Endodermal cell (in vitro differentiated cells): ENCODE measurements at regions not wholly inside any gene's neighbourhood (a gene's known extent, or its start where the extent isn't known, plus 50 kb on each side); places are given as distances from the start of the nearest gene placed in this dataset.

ENCODE experiments used
- DNase-seq: peaks from one replicate; pipeline ENCODE4 v3.0.0-alpha.2; 2017
- H3K27ac ChIP-seq: 2 replicates; pipeline ENCODE4 v1.5.1; 2013; ENCODE audit warnings: mild to moderate bottlenecking, low read depth, low read length, moderate library complexity
- H3K27me3 ChIP-seq: 2 replicates; pipeline ENCODE4 v1.6.1; 2013; ENCODE audit warnings: mild to moderate bottlenecking, low read length, moderate library complexity; ENCODE audit not compliant: insufficient read depth, control insufficient read depth, poor library complexity, severe bottlenecking
- H3K36me3 ChIP-seq: 2 replicates; pipeline ENCODE4 v1.7.0; 2013; ENCODE audit warnings: mild to moderate bottlenecking, low read length, moderate library complexity; ENCODE audit not compliant: control insufficient read depth, insufficient read depth
- H3K4me1 ChIP-seq: one replicate; pipeline ENCODE4 v1.7.0; 2013; ENCODE audit warnings: low read length; ENCODE audit not compliant: control insufficient read depth, insufficient read depth
- H3K4me3 ChIP-seq: 2 replicates; pipeline ENCODE4 v1.5.1; 2013; ENCODE audit warnings: mild to moderate bottlenecking, low read length, moderate library complexity
- H3K9ac ChIP-seq: 2 replicates; pipeline ENCODE4 v1.6.1; 2013; ENCODE audit warnings: mild to moderate bottlenecking, low read length, moderate library complexity; ENCODE audit not compliant: poor library complexity, severe bottlenecking; ENCODE audit errors: extremely low read depth
- H3K9me3 ChIP-seq: 2 replicates; pipeline ENCODE4 v1.6.1; 2013; ENCODE audit warnings: mild to moderate bottlenecking, low read length, moderate library complexity; ENCODE audit not compliant: control insufficient read depth
- H3K27ac Mint-ChIP-seq: 2 replicates; pipeline ENCODE4 v1.8.0; 2020; ENCODE audit warnings: mixed read lengths
- H3K27me3 Mint-ChIP-seq: 2 replicates; pipeline ENCODE4 v1.8.0; 2021; ENCODE audit warnings: mild to moderate bottlenecking, mixed read lengths; ENCODE audit not compliant: insufficient read depth
- H3K36me3 Mint-ChIP-seq: 2 replicates; pipeline ENCODE4 v1.8.0; 2020; ENCODE audit warnings: low read depth, mixed read lengths
- H3K4me1 Mint-ChIP-seq: 2 replicates; pipeline ENCODE4 v1.8.0; 2020; ENCODE audit warnings: mixed read lengths
- H3K4me3 Mint-ChIP-seq: 2 replicates; pipeline ENCODE4 v1.8.0; 2020; ENCODE audit warnings: mild to moderate bottlenecking, moderate library complexity, mixed read lengths
- H3K9me3 Mint-ChIP-seq: 2 replicates; pipeline ENCODE4 v1.8.0; 2020; ENCODE audit warnings: mild to moderate bottlenecking, mixed read lengths
- CTCF ChIP-seq: fragments of 200-600 bp; sonication (generic); conservative IDR thresholded peaks from 2 replicates; pipeline ENCODE4 v1.5.0; 2021; ENCODE audit warnings: antibody characterized with exemption, mild to moderate bottlenecking
- WGBS, 2 experiments: methylation state at CpG; one replicate each; pipeline versions ENCODE4 v1.1.5 to v1.1.7; 2013; ENCODE audit warnings: missing lambda C conversion rate in 2 of 2, mixed read lengths in 1 of 2; ENCODE audit not compliant: insufficient coverage in 1 of 2, insufficient read length in 1 of 2; 5-methylcytosine and 5-hydroxymethylcytosine counted together

- no peak for DNase-seq
- Histone ChIP-seq H3K9ac (no peak overlapping the region), H3K27me3 (no peaks in the 10 kb centered on the region), H3K4me1 (peaks cover 16% of the 10 kb centered on the region), H3K36me3 (no peaks in the 10 kb centered on the region), H3K27ac (no peak overlapping the region), H3K9me3 (no peaks in the 10 kb centered on the region), H3K4me3 (no peak overlapping the region)
- peaks cover 28% of the 10 kb centered on the region for H3K4me1 Mint-ChIP-seq
- no peak for TF ChIP-seq CTCF
- H3K27ac Mint-ChIP-seq: no peak overlapping the region
- 89 to 94% methylated on average over 3 of the region's 3 CpGs for WGBS, 2 experiments
- H3K4me3 Mint-ChIP-seq: no peak overlapping the region
- no peaks in the 10 kb centered on the region for H3K27me3 Mint-ChIP-seq
- H3K9me3 Mint-ChIP-seq: no peaks in the 10 kb centered on the region
- no peaks in the 10 kb centered on the region for H3K36me3 Mint-ChIP-seq
Measured at GRCh38 chr13:79196366-79196765, 209.7 kb downstream of the RBM26 start.

- H3K4me3 Mint-ChIP-seq: no peak overlapping the region
- no peak overlapping the region for H3K27ac ChIP-seq
- 89 to 100% methylated on average over 1 to 2 of the region's 2 CpGs for WGBS, 2 experiments
- no peaks in the 10 kb centered on the region for H3K27me3 ChIP-seq
- H3K4me1 Mint-ChIP-seq: peaks cover 30% of the 10 kb centered on the region
- H3K9ac ChIP-seq: no peak overlapping the region
- no peak for DNase-seq
- H3K4me1 ChIP-seq: peaks cover 16% of the 10 kb centered on the region
- no peaks in the 10 kb centered on the region for H3K36me3 Mint-ChIP-seq
- no peaks in the 10 kb centered on the region for H3K27me3 Mint-ChIP-seq
- no peak overlapping the region for H3K4me3 ChIP-seq
- H3K27ac Mint-ChIP-seq: no peak overlapping the region
- TF ChIP-seq CTCF: no peak
- H3K9me3 Mint-ChIP-seq: no peaks in the 10 kb centered on the region
- no peaks in the 10 kb centered on the region for H3K9me3 ChIP-seq
- H3K36me3 ChIP-seq: no peaks in the 10 kb centered on the region
Measured at GRCh38 chr13:79194727-79195126, 211.3 kb downstream of the RBM26 start.

GRCh38 chr13:79194272-79194671 is 211.8 kb downstream of the RBM26 start:
- no peak overlapping the region for H3K27ac Mint-ChIP-seq
- peaks cover 30% of the 10 kb centered on the region for H3K4me1 Mint-ChIP-seq
- WGBS, 2 experiments: 80 to 87% methylated on average over 1 to 3 of the region's 3 CpGs
- DNase-seq: no peak
- H3K27me3 Mint-ChIP-seq: no peaks in the 10 kb centered on the region
- Histone ChIP-seq H3K36me3 (no peaks in the 10 kb centered on the region), H3K27ac (no peak overlapping the region), H3K4me3 (no peak overlapping the region), H3K4me1 (peaks cover 16% of the 10 kb centered on the region), H3K9ac (no peak overlapping the region), H3K9me3 (no peaks in the 10 kb centered on the region), H3K27me3 (no peaks in the 10 kb centered on the region)
- H3K4me3 Mint-ChIP-seq: no peak overlapping the region
- H3K9me3 Mint-ChIP-seq: no peaks in the 10 kb centered on the region
- TF ChIP-seq CTCF: no peak
- no peaks in the 10 kb centered on the region for H3K36me3 Mint-ChIP-seq
